Muscle of leg (tissue), 3 donors: ENCODE measurements at regions not wholly inside any gene's neighbourhood (a gene's known extent, or its start where the extent isn't known, plus 50 kb on each side); places are given as distances from the start of the nearest gene placed in this dataset.
A peak's percentile ranks its signal among the peaks of the same experiment; 100 is the strongest.

Experiments used
- DNase-seq: peaks from one replicate; pipeline ENCODE4 v3.0.0; 2013
- H3K27ac ChIP-seq: one replicate; pipeline ENCODE4 v1.5.1; 2013; ENCODE audit warnings: mild to moderate bottlenecking, low read length, control low read depth
- H3K27me3 ChIP-seq: one replicate; pipeline ENCODE4 v1.6.1; 2013; ENCODE audit warnings: low read length; ENCODE audit not compliant: control insufficient read depth, insufficient read depth
- H3K36me3 ChIP-seq: one replicate; pipeline ENCODE4 v1.6.1; 2013; ENCODE audit warnings: low read length; ENCODE audit not compliant: control insufficient read depth, insufficient read depth
- H3K4me1 ChIP-seq: one replicate; pipeline ENCODE4 v1.6.1; 2013; ENCODE audit warnings: low read length; ENCODE audit not compliant: control insufficient read depth, insufficient read depth
- H3K4me3 ChIP-seq: one replicate; pipeline ENCODE4 v1.5.1; 2013; ENCODE audit warnings: low read length, control low read depth
- H3K9me3 ChIP-seq: replicated peaks from 2 replicates; pipeline ENCODE4 v1.6.1; 2013; ENCODE audit warnings: low read depth, low read length; ENCODE audit not compliant: control insufficient read depth
- WGBS: methylation state at CpG from one replicate; pipeline ENCODE4 v1.1.5; 2013; ENCODE audit warnings: missing lambda C conversion rate; ENCODE audit not compliant: insufficient coverage; 5-methylcytosine and 5-hydroxymethylcytosine counted together

- no peaks in the 10 kb centered on the region for H3K9me3 ChIP-seq
- WGBS, result 45% methylated on average over 6 of the region's 10 CpGs
These were observed 299.9 kb upstream of the HABP2 start for GRCh38 chr10:113252650-113253618.

GRCh38 chr10:113259576-113260226 is 293.2 kb upstream of the HABP2 start:
- WGBS, result 48% methylated on average over 10 of the region's 16 CpGs
- Histone ChIP-seq H3K9me3 (no peaks in the 10 kb centered on the region), H3K27ac (no peak overlapping the region), H3K27me3 (no peaks in the 10 kb centered on the region), H3K4me3 (no peak overlapping the region), H3K4me1 (peaks cover 27% of the 10 kb centered on the region), H3K36me3 (no peaks in the 10 kb centered on the region)
- peak; percentile 31 for DNase-seq

More at GRCh38 chr10:113252650-113253618, 299.9 kb upstream of the HABP2 start:
- H3K4me3 ChIP-seq, result no peak overlapping the region
- DNase-seq, result peak; percentile 53
- H3K4me1 ChIP-seq, result no peaks in the 10 kb centered on the region
- H3K36me3 ChIP-seq, result no peaks in the 10 kb centered on the region
- H3K27ac ChIP-seq, result no peak overlapping the region
- no peaks in the 10 kb centered on the region for H3K27me3 ChIP-seq

GRCh38 chr10:113261161-113261560 is 291.7 kb upstream of the HABP2 start:
- Histone ChIP-seq H3K27me3 (no peaks in the 10 kb centered on the region), H3K27ac (no peak overlapping the region), H3K36me3 (no peaks in the 10 kb centered on the region), H3K4me3 (no peak overlapping the region), H3K9me3 (no peaks in the 10 kb centered on the region), H3K4me1 (peaks cover 27% of the 10 kb centered on the region)
- DNase-seq, result peak; percentile 74
- 30% methylated on average over 3 of the region's 10 CpGs for WGBS

GRCh38 chr10:113261611-113262091 is 291.2 kb upstream of the HABP2 start:
- H3K4me1 ChIP-seq, result peaks cover 27% of the 10 kb centered on the region
- 49% methylated on average over 9 of the region's 13 CpGs for WGBS
- H3K27me3 ChIP-seq, result no peaks in the 10 kb centered on the region
- DNase-seq, result peak; percentile 57
- no peak overlapping the region for H3K4me3 ChIP-seq
- no peak overlapping the region for H3K27ac ChIP-seq
- no peaks in the 10 kb centered on the region for H3K9me3 ChIP-seq
- no peaks in the 10 kb centered on the region for H3K36me3 ChIP-seq

GRCh38 chr10:113263056-113263455 is 289.8 kb upstream of the HABP2 start:
- WGBS, result 67% methylated on average over 1 of the region's 3 CpGs
- no peak overlapping the region for H3K27ac ChIP-seq

GRCh38 chr10:113264333-113265131 is 288.3 kb upstream of the HABP2 start:
- H3K4me1 ChIP-seq, result peaks cover 30% of the 10 kb centered on the region
- no peaks in the 10 kb centered on the region for H3K36me3 ChIP-seq
- H3K4me3 ChIP-seq, result no peak overlapping the region
- DNase-seq, result no peak
- H3K27me3 ChIP-seq, result no peaks in the 10 kb centered on the region
- 56% methylated on average over 10 of the region's 11 CpGs for WGBS
- no peak overlapping the region for H3K27ac ChIP-seq
- H3K9me3 ChIP-seq, result no peaks in the 10 kb centered on the region

More at GRCh38 chr10:113263056-113263455, 289.8 kb upstream of the HABP2 start:
- H3K27me3 ChIP-seq, result no peaks in the 10 kb centered on the region
- no peak overlapping the region for H3K4me3 ChIP-seq
- peaks cover 30% of the 10 kb centered on the region for H3K4me1 ChIP-seq
- H3K36me3 ChIP-seq, result no peaks in the 10 kb centered on the region
- H3K9me3 ChIP-seq, result no peaks in the 10 kb centered on the region
- no peak for DNase-seq

GRCh38 chr10:113266147-113266546 is 286.7 kb upstream of the HABP2 start:
- Histone ChIP-seq H3K9me3 (no peaks in the 10 kb centered on the region), H3K27ac (no peak overlapping the region), H3K4me1 (peaks cover 16% of the 10 kb centered on the region), H3K27me3 (no peaks in the 10 kb centered on the region), H3K4me3 (no peak overlapping the region), H3K36me3 (no peaks in the 10 kb centered on the region)
- DNase-seq, result no peak
- no CpG with 5 or more reads among the region's 4 CpGs for WGBS

GRCh38 chr10:113267619-113268562 is 285.0 kb upstream of the HABP2 start:
- DNase-seq, result peak; percentile 61
- no peak overlapping the region for H3K27ac ChIP-seq
- H3K36me3 ChIP-seq, result no peaks in the 10 kb centered on the region
- no peaks in the 10 kb centered on the region for H3K9me3 ChIP-seq
- H3K4me1 ChIP-seq, result peaks cover 17% of the 10 kb centered on the region
- H3K4me3 ChIP-seq, result no peak overlapping the region
- 93% methylated on average over 1 of the region's 4 CpGs for WGBS
- no peaks in the 10 kb centered on the region for H3K27me3 ChIP-seq

- no CpG with 5 or more reads among the region's 2 CpGs for WGBS
- no peaks in the 10 kb centered on the region for H3K9me3 ChIP-seq
- H3K27me3 ChIP-seq, result no peaks in the 10 kb centered on the region
- DNase-seq, result no peak
- no peak overlapping the region for H3K4me3 ChIP-seq
- H3K36me3 ChIP-seq, result no peaks in the 10 kb centered on the region
- H3K27ac ChIP-seq, result no peak overlapping the region
- peaks cover 32% of the 10 kb centered on the region for H3K4me1 ChIP-seq
These were observed 283.5 kb upstream of the HABP2 start for GRCh38 chr10:113269333-113269732.
